ENCODE measurements at regions not wholly inside any gene's neighbourhood (a gene's known extent, or its start where the extent isn't known, plus 50 kb on each side); places are given as distances from the start of the nearest gene placed in this dataset.

- Histone ChIP-seq H3K36me3 (ENCODE audit: control insufficient read depth, insufficient read depth, low read length) (no peaks in the 10 kb centered on the region), H3K4me3 (ENCODE audit: extremely low read depth, insufficient read depth, low read length, poor library complexity, severe bottlenecking) (no peak overlapping the region), H3K27ac (ENCODE audit: low read depth, low read length, severe bottlenecking) (no peak overlapping the region), H3K9me3 (ENCODE audit: control insufficient read depth, low read length) (no peaks in the 10 kb centered on the region), H3K4me1 (ENCODE audit: control insufficient read depth, insufficient read depth, low read length, poor library complexity, severe bottlenecking) (no peaks in the 10 kb centered on the region)
- WGBS, 2 experiments (ENCODE audit: insufficient coverage in 2 of 2) = 73 to 100% methylated on average over 3 of the region's 4 CpGs
Measured at GRCh38 chr12:111209811-111210210, 159.1 kb downstream of the PHETA1 start.

- no peak overlapping the region for H3K4me3 ChIP-seq (ENCODE audit: extremely low read depth, insufficient read depth, low read length, poor library complexity, severe bottlenecking)
- no peak overlapping the region for H3K27ac ChIP-seq (ENCODE audit: low read depth, low read length, severe bottlenecking)
- WGBS, 2 experiments (ENCODE audit: insufficient coverage in 2 of 2) = 63 to 87% methylated on average over 3 of the region's 3 CpGs
- H3K9me3 ChIP-seq (ENCODE audit: control insufficient read depth, low read length) = no peaks in the 10 kb centered on the region
- H3K36me3 ChIP-seq (ENCODE audit: control insufficient read depth, insufficient read depth, low read length) = no peaks in the 10 kb centered on the region
- no peaks in the 10 kb centered on the region for H3K4me1 ChIP-seq (ENCODE audit: control insufficient read depth, insufficient read depth, low read length, poor library complexity, severe bottlenecking)
Measured at GRCh38 chr12:111207761-111208160, 161.1 kb downstream of the PHETA1 start.

GRCh38 chr12:111204788-111205241 is 164.1 kb downstream of the PHETA1 start:
- Histone ChIP-seq H3K4me3 (ENCODE audit: extremely low read depth, insufficient read depth, low read length, poor library complexity, severe bottlenecking) (no peak overlapping the region), H3K9me3 (ENCODE audit: control insufficient read depth, low read length) (no peaks in the 10 kb centered on the region), H3K4me1 (ENCODE audit: control insufficient read depth, insufficient read depth, low read length, poor library complexity, severe bottlenecking) (no peaks in the 10 kb centered on the region), H3K27ac (ENCODE audit: low read depth, low read length, severe bottlenecking) (no peak overlapping the region), H3K36me3 (ENCODE audit: control insufficient read depth, insufficient read depth, low read length) (no peaks in the 10 kb centered on the region)
- 76 to 82% methylated on average over 7 to 15 of the region's 15 CpGs for WGBS, 2 experiments (ENCODE audit: insufficient coverage in 2 of 2)

- no peaks in the 10 kb centered on the region for H3K36me3 ChIP-seq (ENCODE audit: control insufficient read depth, insufficient read depth, low read length)
- H3K4me1 ChIP-seq (ENCODE audit: control insufficient read depth, insufficient read depth, low read length, poor library complexity, severe bottlenecking) = no peaks in the 10 kb centered on the region
- no peak overlapping the region for H3K27ac ChIP-seq (ENCODE audit: low read depth, low read length, severe bottlenecking)
- no peaks in the 10 kb centered on the region for H3K9me3 ChIP-seq (ENCODE audit: control insufficient read depth, low read length)
- WGBS, 2 experiments (ENCODE audit: insufficient coverage in 2 of 2) = 65 to 90% methylated on average over 2 of the region's 2 CpGs
- no peak overlapping the region for H3K4me3 ChIP-seq (ENCODE audit: extremely low read depth, insufficient read depth, low read length, poor library complexity, severe bottlenecking)
Measured at GRCh38 chr12:111203969-111204368, 164.9 kb downstream of the PHETA1 start.

- WGBS, 2 experiments (ENCODE audit: insufficient coverage in 2 of 2) = 88 to 94% methylated on average over 4 of the region's 4 CpGs
- Histone ChIP-seq H3K4me1 (ENCODE audit: control insufficient read depth, insufficient read depth, low read length, poor library complexity, severe bottlenecking) (no peaks in the 10 kb centered on the region), H3K27ac (ENCODE audit: low read depth, low read length, severe bottlenecking) (no peak overlapping the region), H3K36me3 (ENCODE audit: control insufficient read depth, insufficient read depth, low read length) (no peaks in the 10 kb centered on the region), H3K4me3 (ENCODE audit: extremely low read depth, insufficient read depth, low read length, poor library complexity, severe bottlenecking) (no peak overlapping the region), H3K9me3 (ENCODE audit: control insufficient read depth, low read length) (no peaks in the 10 kb centered on the region)
Measured at GRCh38 chr12:111203446-111203845, 165.4 kb downstream of the PHETA1 start.

GRCh38 chr12:111202237-111202915 is 166.5 kb downstream of the PHETA1 start:
- Histone ChIP-seq H3K36me3 (ENCODE audit: control insufficient read depth, insufficient read depth, low read length) (no peaks in the 10 kb centered on the region), H3K9me3 (ENCODE audit: control insufficient read depth, low read length) (no peaks in the 10 kb centered on the region), H3K27ac (ENCODE audit: low read depth, low read length, severe bottlenecking) (no peak overlapping the region), H3K4me1 (ENCODE audit: control insufficient read depth, insufficient read depth, low read length, poor library complexity, severe bottlenecking) (no peaks in the 10 kb centered on the region), H3K4me3 (ENCODE audit: extremely low read depth, insufficient read depth, low read length, poor library complexity, severe bottlenecking) (no peak overlapping the region)
- 84 to 85% methylated on average over 12 of the region's 17 CpGs for WGBS, 2 experiments (ENCODE audit: insufficient coverage in 2 of 2)

- H3K36me3 ChIP-seq (ENCODE audit: control insufficient read depth, insufficient read depth, low read length) = no peaks in the 10 kb centered on the region
- 85 to 90% methylated on average over 7 to 8 of the region's 11 CpGs for WGBS, 2 experiments (ENCODE audit: insufficient coverage in 2 of 2)
Measured at GRCh38 chr12:111201495-111202236, 167.2 kb downstream of the PHETA1 start.

GRCh38 chr12:111201036-111201435 is 167.9 kb downstream of the PHETA1 start:
- no peaks in the 10 kb centered on the region for H3K9me3 ChIP-seq (ENCODE audit: control insufficient read depth, low read length)
- H3K4me1 ChIP-seq (ENCODE audit: control insufficient read depth, insufficient read depth, low read length, poor library complexity, severe bottlenecking) = no peaks in the 10 kb centered on the region
- H3K27ac ChIP-seq (ENCODE audit: low read depth, low read length, severe bottlenecking) = no peak overlapping the region
- 62 to 66% methylated on average over 7 to 9 of the region's 9 CpGs for WGBS, 2 experiments (ENCODE audit: insufficient coverage in 2 of 2)
- no peak overlapping the region for H3K4me3 ChIP-seq (ENCODE audit: extremely low read depth, insufficient read depth, low read length, poor library complexity, severe bottlenecking)
- no peaks in the 10 kb centered on the region for H3K36me3 ChIP-seq (ENCODE audit: control insufficient read depth, insufficient read depth, low read length)

More at GRCh38 chr12:111201495-111202236, 167.2 kb downstream of the PHETA1 start:
- Histone ChIP-seq H3K9me3 (ENCODE audit: control insufficient read depth, low read length) (no peaks in the 10 kb centered on the region), H3K4me3 (ENCODE audit: extremely low read depth, insufficient read depth, low read length, poor library complexity, severe bottlenecking) (no peak overlapping the region), H3K27ac (ENCODE audit: low read depth, low read length, severe bottlenecking) (no peak overlapping the region), H3K4me1 (ENCODE audit: control insufficient read depth, insufficient read depth, low read length, poor library complexity, severe bottlenecking) (no peaks in the 10 kb centered on the region)

GRCh38 chr12:111197376-111197944 is 171.4 kb downstream of the PHETA1 start:
- Histone ChIP-seq H3K27ac (ENCODE audit: low read depth, low read length, severe bottlenecking) (no peak overlapping the region), H3K4me1 (ENCODE audit: control insufficient read depth, insufficient read depth, low read length, poor library complexity, severe bottlenecking) (no peaks in the 10 kb centered on the region), H3K9me3 (ENCODE audit: control insufficient read depth, low read length) (no peaks in the 10 kb centered on the region), H3K4me3 (ENCODE audit: extremely low read depth, insufficient read depth, low read length, poor library complexity, severe bottlenecking) (no peak overlapping the region), H3K36me3 (ENCODE audit: control insufficient read depth, insufficient read depth, low read length) (no peaks in the 10 kb centered on the region)
- 79 to 90% methylated on average over 3 of the region's 6 CpGs for WGBS, 2 experiments (ENCODE audit: insufficient coverage in 2 of 2)

GRCh38 chr12:111196532-111196931 is 172.4 kb downstream of the PHETA1 start:
- no peak overlapping the region for H3K27ac ChIP-seq (ENCODE audit: low read depth, low read length, severe bottlenecking)
- no peaks in the 10 kb centered on the region for H3K4me1 ChIP-seq (ENCODE audit: control insufficient read depth, insufficient read depth, low read length, poor library complexity, severe bottlenecking)
- no peaks in the 10 kb centered on the region for H3K36me3 ChIP-seq (ENCODE audit: control insufficient read depth, insufficient read depth, low read length)
- H3K4me3 ChIP-seq (ENCODE audit: extremely low read depth, insufficient read depth, low read length, poor library complexity, severe bottlenecking) = no peak overlapping the region
- no peaks in the 10 kb centered on the region for H3K9me3 ChIP-seq (ENCODE audit: control insufficient read depth, low read length)
- WGBS, 2 experiments (ENCODE audit: insufficient coverage in 2 of 2) = 85 to 87% methylated on average over 3 to 4 of the region's 5 CpGs

GRCh38 chr12:111195316-111195715 is 173.6 kb downstream of the PHETA1 start:
- Histone ChIP-seq H3K4me1 (ENCODE audit: control insufficient read depth, insufficient read depth, low read length, poor library complexity, severe bottlenecking) (no peaks in the 10 kb centered on the region), H3K4me3 (ENCODE audit: extremely low read depth, insufficient read depth, low read length, poor library complexity, severe bottlenecking) (no peak overlapping the region), H3K9me3 (ENCODE audit: control insufficient read depth, low read length) (no peaks in the 10 kb centered on the region), H3K36me3 (ENCODE audit: control insufficient read depth, insufficient read depth, low read length) (no peaks in the 10 kb centered on the region), H3K27ac (ENCODE audit: low read depth, low read length, severe bottlenecking) (no peak overlapping the region)
- WGBS, 2 experiments (ENCODE audit: insufficient coverage in 2 of 2) = 83 to 88% methylated on average over 7 of the region's 8 CpGs

All from mesodermal cell (in vitro differentiated cells).